Suppressor macrophage treated with lipopolysaccharide for 4 hours (primary cell): ENCODE measurements at regions not wholly inside any gene's neighbourhood (a gene's known extent, or its start where the extent isn't known, plus 50 kb on each side); places are given as distances from the start of the nearest gene placed in this dataset.

Source experiments
- DNase-seq: peaks from one replicate; pipeline ENCODE4 v3.0.0-alpha.2; 2020

GRCh38 chr2:148567716-148568115 is 76.8 kb upstream of the EPC2 start:
- no peak for DNase-seq

- DNase-seq: no peak
Measured at GRCh38 chr2:148568597-148568996, 76.0 kb upstream of the EPC2 start.

- DNase-seq: no peak
Measured at GRCh38 chr2:148569221-148569620, 75.3 kb upstream of the EPC2 start.

GRCh38 chr2:148570989-148571388 is 73.6 kb upstream of the EPC2 start:
- DNase-seq: no peak

- no peak for DNase-seq
Measured at GRCh38 chr2:148577845-148578492, 66.6 kb upstream of the EPC2 start.

GRCh38 chr2:148578493-148578884 is 66.1 kb upstream of the EPC2 start:
- DNase-seq: no peak

- no peak for DNase-seq
Measured at GRCh38 chr2:148582679-148583511, 61.7 kb upstream of the EPC2 start.

GRCh38 chr2:148585696-148586095 is 58.9 kb upstream of the EPC2 start:
- no peak for DNase-seq

GRCh38 chr2:148586522-148587128 is 57.9 kb upstream of the EPC2 start:
- no peak for DNase-seq

- DNase-seq: no peak
Measured at GRCh38 chr2:148590612-148591011, 53.9 kb upstream of the EPC2 start.

GRCh38 chr2:148592791-148593190 is 51.8 kb upstream of the EPC2 start:
- peak; percentile 31 for DNase-seq

- no peak for DNase-seq
Measured at GRCh38 chr2:148593421-148593820, 51.1 kb upstream of the EPC2 start.

- no peak for DNase-seq
Measured at GRCh38 chr2:148594216-148594615, 50.3 kb upstream of the EPC2 start.
